DOHH2 (cell line): ENCODE measurements at regions not wholly inside any gene's neighbourhood (a gene's known extent, or its start where the extent isn't known, plus 50 kb on each side); places are given as distances from the start of the nearest gene placed in this dataset.

ENCODE experiments used
- H3F3A ChIP-seq: fragments of 200-600 bp; sonication (generic), shearing (Covaris generic); 2 replicates; pipeline ENCODE4 v1.6.0; 2016; ENCODE audit warnings: antibody characterized with exemption, mild to moderate bottlenecking; ENCODE audit not compliant: control insufficient read depth, insufficient read depth
- H3K27ac ChIP-seq: fragments of 200-600 bp; sonication (generic); 2 replicates; pipeline ENCODE4 v1.5.1; 2014; ENCODE audit warnings: low read depth, mild to moderate bottlenecking, low read length, moderate library complexity
- H3K27me3 ChIP-seq: fragments of 200-600 bp; sonication (generic); 2 replicates; pipeline ENCODE4 v1.6.1; 2014; ENCODE audit warnings: mild to moderate bottlenecking, low read length, mixed read lengths; ENCODE audit not compliant: control insufficient read depth
- H3K36me3 ChIP-seq: fragments of 200-600 bp; sonication (generic); 2 replicates; pipeline ENCODE4 v1.6.1; 2014; ENCODE audit warnings: mild to moderate bottlenecking, low read length, moderate library complexity, mixed read lengths; ENCODE audit not compliant: control insufficient read depth
- H3K4me1 ChIP-seq: fragments of 200-600 bp; sonication (generic); 2 replicates; pipeline ENCODE4 v1.6.1; 2014; ENCODE audit warnings: mild to moderate bottlenecking, low read length, mixed read lengths; ENCODE audit not compliant: control insufficient read depth
- H3K4me2 ChIP-seq: fragments of 200-600 bp; sonication (generic); 2 replicates; pipeline ENCODE4 v1.6.0; 2014; ENCODE audit warnings: mild to moderate bottlenecking, low read length, moderate library complexity
- H3K4me3 ChIP-seq: fragments of 200-600 bp; sonication (generic); 2 replicates; pipeline ENCODE4 v1.5.1; 2014; ENCODE audit warnings: mild to moderate bottlenecking, low read length, mixed read lengths
- H3K79me2 ChIP-seq: fragments of 200-600 bp; sonication (generic); 2 replicates; pipeline ENCODE4 v1.6.1; 2014; ENCODE audit warnings: mild to moderate bottlenecking, low read length, mixed read lengths; ENCODE audit not compliant: control insufficient read depth
- H3K9me2 ChIP-seq: fragments of 200-600 bp; sonication (generic); replicated peaks from 2 replicates; pipeline ENCODE4 v1.6.1; 2014; ENCODE audit warnings: mild to moderate bottlenecking, low read length, mixed read lengths; ENCODE audit not compliant: control insufficient read depth
- H3K9me3 ChIP-seq: fragments of 200-600 bp; sonication (generic); 2 replicates; pipeline ENCODE4 v1.6.1; 2014; ENCODE audit warnings: antibody characterized with exemption, low read length, mixed read lengths; ENCODE audit not compliant: control insufficient read depth, insufficient read depth
- H4K20me1 ChIP-seq: fragments of 200-600 bp; sonication (generic); 2 replicates; pipeline ENCODE4 v1.6.0; 2014; ENCODE audit warnings: low read depth, mild to moderate bottlenecking, antibody characterized with exemption, low read length, moderate library complexity; ENCODE audit not compliant: control insufficient read depth, insufficient read depth
- EZH2phosphoT487 ChIP-seq: fragments of 200-600 bp; sonication (generic); IDR thresholded peaks from 2 replicates; pipeline ENCODE4 v1.6.1; 2017; ENCODE audit warnings: borderline replicate concordance, mild to moderate bottlenecking, antibody characterized with exemption, low read length, moderate library complexity, mixed read lengths
- TF ChIP-seq, protein P1 (sequence below): fragments of 200-600 bp; sonication (generic); IDR thresholded peaks from one replicate; pipeline ENCODE4 v1.5.1; 2014; ENCODE audit warnings: antibody characterized with exemption, mild to moderate bottlenecking, low read depth, low read length; ENCODE audit not compliant: poor library complexity, severe bottlenecking

DNA sequence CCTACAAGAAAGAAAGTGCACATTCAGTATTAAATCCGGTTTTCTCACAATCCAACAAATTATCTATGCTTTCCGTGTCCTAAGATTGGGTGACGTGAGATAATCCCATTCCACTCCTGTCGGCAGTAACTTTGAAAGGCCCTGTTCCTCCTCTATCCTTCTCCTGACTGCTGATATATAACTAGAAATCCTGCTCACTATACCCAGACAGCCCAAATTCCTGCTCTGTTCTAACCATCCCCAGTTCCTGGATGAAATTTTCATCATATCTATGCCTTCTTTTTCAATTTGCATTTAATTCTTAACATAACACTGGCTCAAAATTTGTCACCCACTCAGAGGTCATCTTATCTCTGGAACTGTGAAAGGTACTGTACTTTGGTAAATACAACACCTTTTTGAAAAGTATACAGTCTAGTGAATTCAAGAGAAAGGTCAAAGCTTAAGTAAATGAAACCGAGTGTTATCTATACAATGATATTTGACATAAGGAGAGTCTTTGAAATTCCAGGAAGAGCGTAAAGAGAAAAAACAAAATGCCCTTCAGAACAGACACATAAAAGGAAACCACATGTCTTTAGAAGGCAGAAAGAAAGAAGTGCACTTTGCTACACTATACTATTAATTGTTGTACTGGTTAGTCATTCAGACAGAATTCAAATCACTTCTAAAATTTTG is 200.5 kb upstream of the NEGR1 start:
- no peak overlapping the region for H3K4me2 ChIP-seq
- H4K20me1 ChIP-seq: no peaks in the 10 kb centered on the region
- no peaks in the 10 kb centered on the region for H3K4me1 ChIP-seq
- no peak for TF ChIP-seq EZH2phosphoT487
- TF ChIP-seq, protein P1, sequence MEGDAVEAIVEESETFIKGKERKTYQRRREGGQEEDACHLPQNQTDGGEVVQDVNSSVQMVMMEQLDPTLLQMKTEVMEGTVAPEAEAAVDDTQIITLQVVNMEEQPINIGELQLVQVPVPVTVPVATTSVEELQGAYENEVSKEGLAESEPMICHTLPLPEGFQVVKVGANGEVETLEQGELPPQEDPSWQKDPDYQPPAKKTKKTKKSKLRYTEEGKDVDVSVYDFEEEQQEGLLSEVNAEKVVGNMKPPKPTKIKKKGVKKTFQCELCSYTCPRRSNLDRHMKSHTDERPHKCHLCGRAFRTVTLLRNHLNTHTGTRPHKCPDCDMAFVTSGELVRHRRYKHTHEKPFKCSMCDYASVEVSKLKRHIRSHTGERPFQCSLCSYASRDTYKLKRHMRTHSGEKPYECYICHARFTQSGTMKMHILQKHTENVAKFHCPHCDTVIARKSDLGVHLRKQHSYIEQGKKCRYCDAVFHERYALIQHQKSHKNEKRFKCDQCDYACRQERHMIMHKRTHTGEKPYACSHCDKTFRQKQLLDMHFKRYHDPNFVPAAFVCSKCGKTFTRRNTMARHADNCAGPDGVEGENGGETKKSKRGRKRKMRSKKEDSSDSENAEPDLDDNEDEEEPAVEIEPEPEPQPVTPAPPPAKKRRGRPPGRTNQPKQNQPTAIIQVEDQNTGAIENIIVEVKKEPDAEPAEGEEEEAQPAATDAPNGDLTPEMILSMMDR: no peak
- no peaks in the 10 kb centered on the region for H3K36me3 ChIP-seq
- H3F3A ChIP-seq: no peaks in the 10 kb centered on the region
- H3K9me3 ChIP-seq: no peaks in the 10 kb centered on the region
- H3K27ac ChIP-seq: no peak overlapping the region
- no peaks in the 10 kb centered on the region for H3K27me3 ChIP-seq
- H3K79me2 ChIP-seq: no peaks in the 10 kb centered on the region
- H3K9me2 ChIP-seq: no peaks in the 10 kb centered on the region
- no peak overlapping the region for H3K4me3 ChIP-seq

GRCh38 chr1:72481420-72481970 is 199.2 kb upstream of the NEGR1 start:
- no peak overlapping the region for H3K4me3 ChIP-seq
- H4K20me1 ChIP-seq: no peaks in the 10 kb centered on the region
- H3K27ac ChIP-seq: no peak overlapping the region
- no peaks in the 10 kb centered on the region for H3K4me1 ChIP-seq
- H3K79me2 ChIP-seq: no peaks in the 10 kb centered on the region
- no peaks in the 10 kb centered on the region for H3K9me3 ChIP-seq
- H3K9me2 ChIP-seq: no peaks in the 10 kb centered on the region
- H3F3A ChIP-seq: no peaks in the 10 kb centered on the region
- no peak overlapping the region for H3K4me2 ChIP-seq
- no peaks in the 10 kb centered on the region for H3K27me3 ChIP-seq
- no peaks in the 10 kb centered on the region for H3K36me3 ChIP-seq
- no peak for TF ChIP-seq EZH2phosphoT487
- TF ChIP-seq, protein P1: no peak

DNA sequence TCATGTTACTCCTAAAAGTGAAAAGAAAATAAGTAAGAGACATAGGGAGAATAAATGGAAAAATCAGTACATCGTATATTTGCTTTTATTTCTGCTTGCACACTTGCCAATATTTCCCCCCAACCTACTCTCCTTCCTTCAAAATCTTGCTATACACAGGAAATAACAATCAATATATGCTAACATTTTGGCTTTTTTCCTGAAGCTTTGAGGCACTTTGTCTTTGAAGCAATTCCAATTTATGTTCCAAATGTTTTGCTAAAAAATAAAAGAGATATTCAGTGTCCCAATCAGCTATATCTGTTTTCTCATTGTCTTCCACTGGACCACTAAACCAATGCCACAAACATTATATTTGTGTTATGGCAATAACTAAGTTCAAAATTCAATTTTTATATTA is 184.0 kb upstream of the NEGR1 start:
- H3K4me1 ChIP-seq: no peaks in the 10 kb centered on the region
- no peak overlapping the region for H3K27ac ChIP-seq
- H3K4me2 ChIP-seq: no peak overlapping the region
- no peaks in the 10 kb centered on the region for H3K36me3 ChIP-seq
- H3K9me2 ChIP-seq: no peaks in the 10 kb centered on the region; the same call in 1 of the 2 replicates
- H3K9me3 ChIP-seq: no peaks in the 10 kb centered on the region
- no peaks in the 10 kb centered on the region for H3K27me3 ChIP-seq
- TF ChIP-seq EZH2phosphoT487: no peak
- TF ChIP-seq, protein P1: no peak
- no peaks in the 10 kb centered on the region for H4K20me1 ChIP-seq
- no peaks in the 10 kb centered on the region for H3F3A ChIP-seq
- no peaks in the 10 kb centered on the region for H3K79me2 ChIP-seq
- no peak overlapping the region for H3K4me3 ChIP-seq
